Kidney (tissue), 13 donors: ENCODE measurements at regions not wholly inside any gene's neighbourhood (a gene's known extent, or its start where the extent isn't known, plus 50 kb on each side); places are given as distances from the start of the nearest gene placed in this dataset.

Source experiments
- DNase-seq, 5 donors: peaks; one replicate each; pipeline ENCODE4 v3.0.0-alpha.2; 2013 to 2020
- FAIRE-seq: peaks from 2 replicates; lab custom pipeline; 2012; peaks lifted over from hg19 to GRCh38; lab: Jason Lieb, UNC
- H3K27ac ChIP-seq, 2 donors: one replicate each; pipeline ENCODE4 v1.7.0; 2013; ENCODE audit warnings: low read depth in 2 of 2, low read length in 2 of 2, inconsistent platforms in 1 of 2
- H3K27me3 ChIP-seq: one replicate; pipeline ENCODE4 v1.7.1; 2013; ENCODE audit warnings: low read length, inconsistent platforms; ENCODE audit not compliant: control insufficient read depth, insufficient read depth
- H3K36me3 ChIP-seq, 3 donors: one replicate each; pipeline versions ENCODE4 v1.7.0 to v1.7.1; 2013; ENCODE audit warnings: low read length in 3 of 3, control low read depth in 1 of 3, inconsistent platforms in 1 of 3; ENCODE audit not compliant: insufficient read depth in 3 of 3, control insufficient read depth in 2 of 3
- H3K4me1 ChIP-seq, 3 donors: one replicate each; pipeline versions ENCODE4 v1.7.0 to v1.7.1; 2013; ENCODE audit warnings: low read length in 3 of 3, inconsistent platforms in 1 of 3, low read depth in 1 of 3; ENCODE audit not compliant: control insufficient read depth in 2 of 3, insufficient read depth in 2 of 3
- H3K4me3 ChIP-seq, 3 donors: one replicate each; pipeline versions ENCODE4 v1.7.0 to v1.8.1; 2013; ENCODE audit warnings: low read length in 3 of 3, control low read depth in 1 of 3, inconsistent platforms in 1 of 3
- H3K9ac ChIP-seq, 3 donors: one replicate each; pipeline versions ENCODE4 v1.7.0 to v1.7.1; 2013; ENCODE audit warnings: low read length in 3 of 3, control low read depth in 1 of 3, inconsistent platforms in 1 of 3
- H3K9me3 ChIP-seq, 3 donors: one replicate each; pipeline versions ENCODE4 v1.7.0 to v1.7.1; 2013; ENCODE audit warnings: low read length in 3 of 3, control low read depth in 1 of 3, inconsistent platforms in 1 of 3; ENCODE audit not compliant: control insufficient read depth in 2 of 3, insufficient read depth in 1 of 3
- CTCF ChIP-seq: IDR thresholded peaks from 3 replicates; pipeline ENCODE4 v1.5.1; 2012; ENCODE audit warnings: mild to moderate bottlenecking, moderate library complexity, borderline replicate concordance; ENCODE audit not compliant: insufficient read depth; ENCODE audit errors: extremely low read depth
- intact Hi-C: fragments of 100-400 bp; cut with DNase I; formaldehyde crosslinking; loops from one replicate; pipeline ENCODE4 v1.11.1; 2022
- donor health status: control.
- donor health status: control.
- donor health status: control.
- donor health status: control.
- donor health status: control.
- donor health status: DM: yes; HTN: yes; CAD: no.
- donor health status: Normal renal cell carcinoma (clear cell type).

GRCh38 chr14:55734731-55735130 lies 154.7 kb downstream of the KTN1 start:
- Histone ChIP-seq H3K9ac (no peak overlapping the region), H3K9me3 (no peaks in the 10 kb centered on the region), H3K4me3 (no peak overlapping the region), H3K36me3 (no peaks in the 10 kb centered on the region), H3K27ac (no peak overlapping the region), H3K4me1 (peaks cover 0 to 6% (median 4%) of the 10 kb centered on the region in 3 donors), H3K27me3 (no peaks in the 10 kb centered on the region)
- no peak for TF ChIP-seq CTCF
- DNase-seq (no peak), FAIRE-seq (no peak)
- intact Hi-C loops: no loop called here

GRCh38 chr14:55739967-55740648 lies 160.1 kb downstream of the KTN1 start:
- intact Hi-C loops: no loop called here
- H3K27ac ChIP-seq: peak overlapping the region; percentile 78 to 81
- DNase-seq: peak; percentile 51 to 86 (median 70)

GRCh38 chr14:55740649-55740989 lies 160.6 kb downstream of the KTN1 start:
- Histone ChIP-seq H3K4me3 (no peak overlapping the region), H3K9ac (peak overlapping the region in 1 of 3 donors; percentile 41), H3K27ac (peak overlapping the region; percentile 78 to 81), H3K27me3 (no peaks in the 10 kb centered on the region), H3K36me3 (no peaks in the 10 kb centered on the region), H3K9me3 (no peaks in the 10 kb centered on the region), H3K4me1 (peaks cover 0 to 10% (median 8%) of the 10 kb centered on the region in 3 donors)
- DNase-seq (no peak), FAIRE-seq (no peak)
- intact Hi-C loops: no loop called here
- no peak for TF ChIP-seq CTCF

More at GRCh38 chr14:55739967-55740648, 160.1 kb downstream of the KTN1 start:
- no peak for TF ChIP-seq CTCF
- no peaks in the 10 kb centered on the region for H3K36me3 ChIP-seq
- no peak for FAIRE-seq
- no peak overlapping the region for H3K9ac ChIP-seq
- no peaks in the 10 kb centered on the region for H3K27me3 ChIP-seq
- no peaks in the 10 kb centered on the region for H3K9me3 ChIP-seq
- H3K4me3 ChIP-seq: no peak overlapping the region
- H3K4me1 ChIP-seq: peaks cover 0 to 10% (median 8%) of the 10 kb centered on the region in 3 donors

- peak overlapping the region in 1 of 2 donors; percentile 78 for H3K27ac ChIP-seq
- intact Hi-C loops: no loop called here
Measured at GRCh38 chr14:55741240-55741639, 161.2 kb downstream of the KTN1 start.

More at GRCh38 chr14:55741240-55741639, 161.2 kb downstream of the KTN1 start:
- H3K36me3 ChIP-seq: no peaks in the 10 kb centered on the region
- H3K4me3 ChIP-seq: no peak overlapping the region
- no peak for TF ChIP-seq CTCF
- no peak for DNase-seq
- H3K9me3 ChIP-seq: no peaks in the 10 kb centered on the region
- H3K9ac ChIP-seq: no peak overlapping the region
- H3K27me3 ChIP-seq: no peaks in the 10 kb centered on the region
- H3K4me1 ChIP-seq: peaks cover 0 to 12% (median 8%) of the 10 kb centered on the region in 3 donors
- no peak for FAIRE-seq
